Small intestine (tissue), 7 donors: ENCODE measurements at regions not wholly inside any gene's neighbourhood (a gene's known extent, or its start where the extent isn't known, plus 50 kb on each side); places are given as distances from the start of the nearest gene placed in this dataset.

Source experiments
- DNase-seq, 2 donors: peaks; one replicate each; pipeline versions ENCODE4 v3.0.0 to v3.0.0-alpha.2; 2013
- FAIRE-seq: peaks from 2 replicates; lab custom pipeline; 2012; peaks lifted over from hg19 to GRCh38; lab: Jason Lieb, UNC
- H3K27ac ChIP-seq, 3 donors: one replicate each; pipeline ENCODE4 v1.5.1; 2013; ENCODE audit warnings: low read length in 2 of 3, mild to moderate bottlenecking in 2 of 3, control low read depth in 1 of 3, inconsistent platforms in 1 of 3, low read depth in 1 of 3, moderate library complexity in 1 of 3
- H3K27me3 ChIP-seq, 3 donors: one replicate each; pipeline ENCODE4 v1.6.1; 2013; ENCODE audit warnings: low read length in 3 of 3, inconsistent platforms in 1 of 3; ENCODE audit not compliant: control insufficient read depth in 3 of 3, insufficient read depth in 3 of 3
- H3K36me3 ChIP-seq, 3 donors: one replicate each; pipeline ENCODE4 v1.6.1; 2013; ENCODE audit warnings: low read length in 3 of 3, inconsistent platforms in 1 of 3, low read depth in 1 of 3, mild to moderate bottlenecking in 1 of 3, moderate library complexity in 1 of 3; ENCODE audit not compliant: control insufficient read depth in 3 of 3, insufficient read depth in 2 of 3
- H3K4me1 ChIP-seq, 3 donors: one replicate each; pipeline ENCODE4 v1.6.1; 2013; ENCODE audit warnings: low read length in 2 of 3, inconsistent platforms in 1 of 3, low read depth in 1 of 3, mild to moderate bottlenecking in 1 of 3, moderate library complexity in 1 of 3; ENCODE audit not compliant: control insufficient read depth in 3 of 3, insufficient read depth in 2 of 3
- H3K4me3 ChIP-seq, 3 donors: one replicate each; pipeline ENCODE4 v1.5.1; 2013; ENCODE audit warnings: low read length in 3 of 3, control low read depth in 1 of 3, inconsistent platforms in 1 of 3, low read depth in 1 of 3, mild to moderate bottlenecking in 1 of 3, moderate library complexity in 1 of 3
- H3K9me3 ChIP-seq, 2 donors: one replicate each; pipeline ENCODE4 v1.6.1; 2013; ENCODE audit warnings: low read depth in 1 of 2, low read length in 1 of 2; ENCODE audit not compliant: control insufficient read depth in 2 of 2, insufficient read depth in 1 of 2
- WGBS, 3 donors: extraction: QIAGEN DNeasy Blood & Tissue Kit; methylation state at CpG; one replicate each; pipeline ENCODE4 v1.1.7; 2013; 5-methylcytosine and 5-hydroxymethylcytosine counted together
- donor health status: healthy with polysubstance abuse.
- donor health status: control.
- donor health status: control.
- donor health status: Bipolar disorder and iron deficiency.
- donor health status: healthy.

- no peaks in the 10 kb centered on the region for H3K27me3 ChIP-seq
Measured at GRCh38 chr3:20904671-20905070, 718.7 kb upstream of the SGO1 start.

GRCh38 chr3:20898962-20899361, 713.0 kb upstream of the SGO1 start:
- H3K4me1 ChIP-seq = no peaks in the 10 kb centered on the region
- H3K4me3 ChIP-seq = no peak overlapping the region
- no peak overlapping the region for H3K27ac ChIP-seq
- no peaks in the 10 kb centered on the region for H3K36me3 ChIP-seq
- H3K9me3 ChIP-seq = no peaks in the 10 kb centered on the region
- H3K27me3 ChIP-seq = no peaks in the 10 kb centered on the region
- DNase-seq = no peak
- FAIRE-seq = no peak
- 83 to 85% (median 83%) methylated on average over 2 of the region's 2 CpGs for WGBS, 3 donors

More at GRCh38 chr3:20904671-20905070, 718.7 kb upstream of the SGO1 start:
- FAIRE-seq (no peak), DNase-seq (no peak)
- WGBS, 3 donors = 43 to 52% (median 51%) methylated on average over 3 of the region's 3 CpGs
- Histone ChIP-seq H3K4me3 (no peak overlapping the region), H3K36me3 (no peaks in the 10 kb centered on the region), H3K4me1 (no peaks in the 10 kb centered on the region), H3K27ac (no peak overlapping the region), H3K9me3 (no peaks in the 10 kb centered on the region)

GRCh38 chr3:20890111-20890519, 704.1 kb upstream of the SGO1 start:
- H3K27ac ChIP-seq = no peak overlapping the region
- H3K27me3 ChIP-seq = no peaks in the 10 kb centered on the region
- no peaks in the 10 kb centered on the region for H3K36me3 ChIP-seq
- FAIRE-seq (no peak), DNase-seq (no peak)
- no peaks in the 10 kb centered on the region for H3K9me3 ChIP-seq
- H3K4me1 ChIP-seq = no peaks in the 10 kb centered on the region
- WGBS, 3 donors = 43 to 60% (median 47%) methylated on average over 2 of the region's 2 CpGs
- H3K4me3 ChIP-seq = no peak overlapping the region

- DNase-seq = no peak
- Histone ChIP-seq H3K27me3 (no peaks in the 10 kb centered on the region), H3K4me3 (no peak overlapping the region), H3K27ac (no peak overlapping the region), H3K4me1 (no peaks in the 10 kb centered on the region), H3K36me3 (no peaks in the 10 kb centered on the region), H3K9me3 (peaks cover 0 to 9% of the 10 kb centered on the region in 2 donors)
- WGBS, 3 donors = 82 to 91% (median 90%) methylated on average over 2 of the region's 2 CpGs
- no peak for FAIRE-seq
Measured at GRCh38 chr3:20878691-20879090, 692.7 kb upstream of the SGO1 start.

- H3K9me3 ChIP-seq = peaks cover 0 to 19% of the 10 kb centered on the region in 2 donors
- 25 to 73% (median 28%) methylated on average over 3 of the region's 3 CpGs for WGBS, 3 donors
- H3K27ac ChIP-seq = no peak overlapping the region
- no peak for FAIRE-seq
- H3K27me3 ChIP-seq = no peaks in the 10 kb centered on the region
- DNase-seq = peak; percentile 1 to 52
- no peaks in the 10 kb centered on the region for H3K4me1 ChIP-seq
- no peak overlapping the region for H3K4me3 ChIP-seq
- H3K36me3 ChIP-seq = no peaks in the 10 kb centered on the region
Measured at GRCh38 chr3:20873235-20873634, 687.2 kb upstream of the SGO1 start.

- no peak overlapping the region for H3K4me3 ChIP-seq
Measured at GRCh38 chr3:20870106-20870899, 684.3 kb upstream of the SGO1 start.

GRCh38 chr3:20865803-20866202, 679.8 kb upstream of the SGO1 start:
- H3K4me1 ChIP-seq = no peaks in the 10 kb centered on the region
- DNase-seq (no peak), FAIRE-seq (no peak)
- H3K36me3 ChIP-seq = no peaks in the 10 kb centered on the region
- peaks cover 0 to 7% of the 10 kb centered on the region in 2 donors for H3K9me3 ChIP-seq
- H3K27ac ChIP-seq = no peak overlapping the region
- no peak overlapping the region for H3K4me3 ChIP-seq
- H3K27me3 ChIP-seq = no peaks in the 10 kb centered on the region

More at GRCh38 chr3:20870106-20870899, 684.3 kb upstream of the SGO1 start:
- Histone ChIP-seq H3K9me3 (peaks cover 0 to 11% of the 10 kb centered on the region in 2 donors), H3K4me1 (no peaks in the 10 kb centered on the region), H3K27ac (no peak overlapping the region), H3K36me3 (no peaks in the 10 kb centered on the region), H3K27me3 (no peaks in the 10 kb centered on the region)
- DNase-seq (no peak), FAIRE-seq (no peak)
- 66 to 73% (median 68%) methylated on average over 4 of the region's 4 CpGs for WGBS, 3 donors

GRCh38 chr3:20861454-20861853, 675.4 kb upstream of the SGO1 start:
- no peak for FAIRE-seq
- DNase-seq = no peak
- no peaks in the 10 kb centered on the region for H3K4me1 ChIP-seq
- H3K4me3 ChIP-seq = no peak overlapping the region
- no peaks in the 10 kb centered on the region for H3K36me3 ChIP-seq
- H3K27ac ChIP-seq = no peak overlapping the region
- H3K27me3 ChIP-seq = no peaks in the 10 kb centered on the region
- 56 to 66% (median 57%) methylated on average over 4 of the region's 4 CpGs for WGBS, 3 donors
- peaks cover 0 to 7% of the 10 kb centered on the region in 2 donors for H3K9me3 ChIP-seq

GRCh38 chr3:20857636-20858035, 671.6 kb upstream of the SGO1 start:
- no peak for FAIRE-seq
- Histone ChIP-seq H3K36me3 (no peaks in the 10 kb centered on the region), H3K9me3 (no peaks in the 10 kb centered on the region)

More at GRCh38 chr3:20857636-20858035, 671.6 kb upstream of the SGO1 start:
- 68 to 77% (median 73%) methylated on average over 2 of the region's 2 CpGs for WGBS, 3 donors
- Histone ChIP-seq H3K27me3 (no peaks in the 10 kb centered on the region), H3K4me1 (no peaks in the 10 kb centered on the region), H3K27ac (no peak overlapping the region), H3K4me3 (no peak overlapping the region)
- DNase-seq = no peak
